GM12878 (cell line): ENCODE measurements at regions not wholly inside any gene's neighbourhood (a gene's known extent, or its start where the extent isn't known, plus 50 kb on each side); places are given as distances from the start of the nearest gene placed in this dataset.

ENCODE experiments used
- ATAC-seq: fragments of 200-7000 bp; cut with Tn5 transposase; 3 replicates; pipeline ENCODE4 v1.9.1; 2020; ENCODE audit warnings: mild to moderate bottlenecking, moderate library complexity
- BruUV-seq: library from RNA; stranded (reverse); fragments of 400-500 nt; replicated peaks from 2 replicates; lab custom pipeline; 2021; lab: Mats Ljungman, UMichigan
- CTCF ChIA-PET: fragments of 300-600 bp; sonication (Branson Sonifier 250); formaldehyde crosslinking; extraction: SDS; loops from one replicate; lab custom pipeline; 2021; ENCODE audit warnings: inconsistent platforms; lab: Yijun Ruan, JAX
- POLR2A ChIA-PET: fragments of 350-600 bp; formaldehyde crosslinking; extraction: SDS; loops from one replicate; lab custom pipeline; 2021; ENCODE audit warnings: inconsistent platforms; lab: Charles Lee
- RAD21 ChIA-PET: fragments of 300-600 bp; sonication (Branson Sonifier 250); formaldehyde crosslinking; loops from one replicate; lab custom pipeline; 2023; ENCODE audit warnings: antibody characterized with exemption; ENCODE audit not compliant: unreplicated experiment; lab: Charles Lee
- SMC1A ChIA-PET: fragments of 300-600 bp; sonication (Branson Sonifier 250); formaldehyde crosslinking; loops from one replicate; lab custom pipeline; 2023; ENCODE audit not compliant: unreplicated experiment, uncharacterized antibody; lab: Charles Lee
- DNase-seq: peaks from one replicate; pipeline ENCODE4 v3.0.0-alpha.2; 2011; ENCODE audit warnings: low read depth, low spot score
- FAIRE-seq: peaks from 3 replicates; lab custom pipeline; 2011; peaks lifted over from hg19 to GRCh38; lab: Jason Lieb, UNC
- H2AFZ ChIP-seq: 2 replicates; pipeline ENCODE4 v1.6.0; 2011; ENCODE audit warnings: low read depth, low read length, control low read depth; ENCODE audit not compliant: control insufficient read depth
- H3K27ac ChIP-seq: 2 replicates; pipeline ENCODE4 v1.5.1; 2011; ENCODE audit warnings: control low read depth; ENCODE audit not compliant: control insufficient read depth, insufficient read depth
- H3K27me3 ChIP-seq, 2 experiments: replicated peaks in 1 of 2; 2 replicates each; pipeline versions ENCODE4 v1.6.0 to v1.6.1; 2011; ENCODE audit warnings: low read length in 1 of 2; ENCODE audit not compliant: control insufficient read depth in 2 of 2, insufficient read depth in 2 of 2
- H3K36me3 ChIP-seq, 2 experiments: 2 replicates each; pipeline ENCODE4 v1.5.1; 2011; ENCODE audit warnings: low read length in 1 of 2; ENCODE audit not compliant: control insufficient read depth in 2 of 2, insufficient read depth in 2 of 2
- H3K4me1 ChIP-seq: 2 replicates; pipeline ENCODE4 v1.6.1; 2011; ENCODE audit warnings: mild to moderate bottlenecking, low read length, moderate library complexity, mixed read lengths; ENCODE audit not compliant: control insufficient read depth, insufficient read depth
- H3K4me2 ChIP-seq: 2 replicates; pipeline ENCODE4 v1.6.0; 2011; ENCODE audit warnings: control low read depth; ENCODE audit not compliant: control insufficient read depth, insufficient read depth
- H3K4me3 ChIP-seq: fragments of 200-600 bp; sonication (generic); 2 replicates; pipeline ENCODE4 v1.5.1; 2016
- H3K79me2 ChIP-seq: 2 replicates; pipeline ENCODE4 v1.6.0; 2011; ENCODE audit warnings: low read length; ENCODE audit not compliant: control insufficient read depth, insufficient read depth
- H3K9ac ChIP-seq: 2 replicates; pipeline ENCODE4 v1.8.0; 2011; ENCODE audit warnings: low read length, control low read depth, mixed read lengths; ENCODE audit not compliant: control insufficient read depth, insufficient read depth
- H3K9me3 ChIP-seq: replicated peaks from 3 replicates; pipeline ENCODE4 v1.5.1; 2011; ENCODE audit warnings: mild to moderate bottlenecking, low read length; ENCODE audit not compliant: control insufficient read depth, insufficient read depth
- H4K20me1 ChIP-seq: 2 replicates; pipeline ENCODE4 v1.6.0; 2011; ENCODE audit not compliant: control insufficient read depth, insufficient read depth
- KAT2A ChIP-seq: conservative IDR thresholded peaks from 2 replicates; pipeline ENCODE4 v1.6.1; 2011; ENCODE audit warnings: low read depth, low read length; ENCODE audit not compliant: control insufficient read depth
- KDM1A ChIP-seq: fragments of 200-600 bp; sonication (generic); IDR thresholded peaks from 2 replicates; pipeline ENCODE4 v1.6.1; 2016; ENCODE audit warnings: borderline replicate concordance
- MTA3 ChIP-seq: IDR thresholded peaks from 2 replicates; pipeline ENCODE4 v1.6.1; 2012; ENCODE audit warnings: low read length, inconsistent platforms, borderline replicate concordance
- MYB ChIP-seq: fragments of 150-350 bp; IDR thresholded peaks from 2 replicates; pipeline ENCODE4 v1.6.1; 2014; ENCODE audit warnings: mild to moderate bottlenecking, low read depth, low read length, borderline replicate concordance
- TCF3 ChIP-seq: IDR thresholded peaks from 2 replicates; pipeline ENCODE4 v1.6.1; 2012; ENCODE audit warnings: low read depth, mild to moderate bottlenecking, low read length, borderline replicate concordance; ENCODE audit not compliant: insufficient read depth
- ZNF687 ChIP-seq: fragments of 450-650 bp; IDR thresholded peaks from 2 replicates; pipeline ENCODE4 v1.6.1; 2017; ENCODE audit warnings: mild to moderate bottlenecking, moderate library complexity
- WGBS: methylation state at CpG from one replicate; pipeline ENCODE4 v1.1.6; 2016; ENCODE audit warnings: low lambda C conversion rate; ENCODE audit not compliant: insufficient replicate concordance, insufficient coverage; ENCODE audit errors: missing lambda C conversion rate; 5-methylcytosine and 5-hydroxymethylcytosine counted together
- in situ Hi-C: fragments of 300-500 bp; cut with MboI; formaldehyde crosslinking; loops from 9 replicates; pipeline ENCODE4 v1.14.3; 2018; ENCODE audit warnings: mixed read lengths
- intact Hi-C: fragments of 100-400 bp; cut with micrococcal nuclease; formaldehyde crosslinking; loops from one replicate; pipeline ENCODE4 v1.14.2; 2022; ENCODE audit not compliant: unreplicated experiment
- TF ChIP-seq, protein P1 (sequence below): fragments of 450-650 bp; IDR thresholded peaks from 2 replicates; pipeline ENCODE4 v1.6.1; 2017; ENCODE audit warnings: borderline replicate concordance

- H3K36me3 ChIP-seq = no peaks in the 10 kb centered on the region
- no peak for DNase-seq
- 4% methylated on average over 2 of the region's 2 CpGs for WGBS
- POLR2A ChIA-PET = no interaction called here
- H3K27ac ChIP-seq = no peak overlapping the region
- TF ChIP-seq MYB (no peak), MTA3 (no peak), ZNF687 (no peak), KDM1A (no peak), KAT2A (no peak), TCF3 (no peak)
- TF ChIP-seq, protein P1, sequence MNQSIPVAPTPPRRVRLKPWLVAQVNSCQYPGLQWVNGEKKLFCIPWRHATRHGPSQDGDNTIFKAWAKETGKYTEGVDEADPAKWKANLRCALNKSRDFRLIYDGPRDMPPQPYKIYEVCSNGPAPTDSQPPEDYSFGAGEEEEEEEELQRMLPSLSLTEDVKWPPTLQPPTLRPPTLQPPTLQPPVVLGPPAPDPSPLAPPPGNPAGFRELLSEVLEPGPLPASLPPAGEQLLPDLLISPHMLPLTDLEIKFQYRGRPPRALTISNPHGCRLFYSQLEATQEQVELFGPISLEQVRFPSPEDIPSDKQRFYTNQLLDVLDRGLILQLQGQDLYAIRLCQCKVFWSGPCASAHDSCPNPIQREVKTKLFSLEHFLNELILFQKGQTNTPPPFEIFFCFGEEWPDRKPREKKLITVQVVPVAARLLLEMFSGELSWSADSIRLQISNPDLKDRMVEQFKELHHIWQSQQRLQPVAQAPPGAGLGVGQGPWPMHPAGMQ = no peak
- RAD21 ChIA-PET = no interaction called here
- intact Hi-C loops (no loop called here), in situ Hi-C loops (loop anchor here (25.0 kb wide), 1 partner anchor 1238 kb away; no protein-coding TSS in a partner anchor)
- CTCF ChIA-PET = no interaction called here
- no peaks in the 10 kb centered on the region for H3K27me3 ChIP-seq
- H4K20me1 ChIP-seq = no peaks in the 10 kb centered on the region
- no peak overlapping the region for H3K9ac ChIP-seq
- no peaks in the 10 kb centered on the region for H3K79me2 ChIP-seq
- ATAC-seq = no peak
- SMC1A ChIA-PET = interaction anchor here (1.3 kb wide), 1 partner anchor 32 kb away, joined by 3 read pairs; no protein-coding TSS in a partner anchor
- no peak overlapping the region for H2AFZ ChIP-seq
- H3K4me2 ChIP-seq = no peak overlapping the region
- no peaks in the 10 kb centered on the region for H3K4me1 ChIP-seq
- no peak for FAIRE-seq
- BruUV-seq = no TSS peak
- H3K9me3 ChIP-seq = no peaks in the 10 kb centered on the region
- no peak overlapping the region for H3K4me3 ChIP-seq
Measured at GRCh38 chr2:103174711-103175110, 412.9 kb downstream of the TMEM182 start.
